ENCODE measurements at regions not wholly inside any gene's neighbourhood (a gene's known extent, or its start where the extent isn't known, plus 50 kb on each side); places are given as distances from the start of the nearest gene placed in this dataset.

DNA sequence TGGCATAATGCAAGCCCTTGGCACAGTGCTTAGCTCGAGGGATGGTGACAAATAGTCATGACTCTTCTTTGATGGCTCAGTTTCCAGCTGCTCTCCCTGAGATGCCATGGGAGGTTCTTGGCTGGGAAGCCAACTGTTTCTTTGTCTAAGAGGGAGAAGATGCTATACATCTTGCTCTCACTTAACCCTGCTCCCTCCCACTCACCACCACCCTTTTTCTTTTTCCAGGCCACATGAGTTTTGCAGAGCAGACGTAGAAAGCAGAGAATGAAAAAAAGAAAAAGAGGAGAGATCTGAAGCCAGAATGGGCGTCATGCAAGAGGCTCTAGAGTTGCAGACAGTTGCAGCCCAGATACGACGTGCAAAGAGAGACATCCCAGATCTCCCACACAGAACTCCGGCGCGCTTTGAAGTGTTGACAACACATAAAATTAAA, 160.5 kb downstream of the FGF18 start:
- DNase-seq (ENCODE audit: insufficient read length, low spot score, missing footprints), result no peak

DNA sequence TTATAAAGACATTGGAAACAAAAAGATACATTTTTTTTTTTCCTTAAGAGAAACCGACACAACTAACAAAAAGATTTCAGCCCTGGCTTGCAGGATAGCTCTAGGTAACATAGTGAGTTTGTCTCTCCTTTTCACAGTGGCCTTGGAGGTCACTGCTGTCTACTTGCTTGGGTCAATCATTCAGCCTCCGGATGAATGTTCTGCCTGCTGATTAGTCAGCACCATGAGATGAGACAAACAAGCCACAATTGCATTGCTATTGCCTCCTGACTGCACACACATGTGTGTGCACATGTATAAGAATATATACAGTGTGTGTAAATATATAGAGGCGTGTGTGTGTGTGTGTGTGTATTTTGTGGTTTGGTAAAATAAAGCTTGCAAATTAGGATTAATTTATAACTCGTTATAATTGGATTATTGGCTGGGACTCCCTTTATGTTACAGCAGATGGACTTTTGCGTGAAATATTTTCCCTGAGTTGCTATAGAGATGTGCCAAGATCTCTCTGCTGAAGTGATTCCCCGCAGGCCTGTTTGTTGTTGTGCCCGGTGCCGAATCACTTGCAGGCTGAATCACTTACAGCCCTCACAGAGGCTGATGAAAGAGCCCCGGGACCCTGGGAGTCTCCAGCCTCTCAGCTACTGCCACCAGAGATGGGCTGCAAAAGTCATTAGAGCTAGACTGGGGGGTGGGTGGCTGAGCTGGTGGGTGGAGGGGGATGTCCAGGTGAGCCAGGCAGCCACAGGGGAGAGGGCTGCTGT, 161.2 kb downstream of the FGF18 start:
- TF ChIP-seq CTCF (IDR thresholded peaks at IDR 0.05; ENCODE audit: extremely low read depth, low read depth, low read length), result no peak
- DNase-seq (ENCODE audit: insufficient read length, low spot score, missing footprints), result no peak

More for the DNA sequence above, 160.5 kb downstream of the FGF18 start:
- Histone ChIP-seq H3K27ac (ENCODE audit: low read depth, low read length) (no peak overlapping the region), H3K9me3 (ENCODE audit: low read depth, low read length) (no peaks in the 10 kb centered on the region), H3K4me2 (ENCODE audit: insufficient read depth, low read length) (no peak overlapping the region), H3K27me3 (ENCODE audit: insufficient read depth, low read length) (peaks cover 8% of the 10 kb centered on the region), H3K4me1 (ENCODE audit: insufficient read depth, low read length) (no peaks in the 10 kb centered on the region), H2AFZ (ENCODE audit: low read length) (no peak overlapping the region), H4K20me1 (ENCODE audit: insufficient read depth, low read length) (no peaks in the 10 kb centered on the region), H3K79me2 (ENCODE audit: insufficient read depth, low read length) (no peaks in the 10 kb centered on the region), H3K4me3 (ENCODE audit: insufficient read depth, low read length) (no peak overlapping the region), H3K36me3 (ENCODE audit: insufficient read depth, low read length) (no peaks in the 10 kb centered on the region)
- TF ChIP-seq CTCF (IDR thresholded peaks at IDR 0.05; ENCODE audit: extremely low read depth, low read depth, low read length), result no peak

GRCh38 chr5:171581781-171582180, 162.3 kb downstream of the FGF18 start:
- H3K4me1 ChIP-seq (ENCODE audit: insufficient read depth, low read length), result no peaks in the 10 kb centered on the region
- no peak overlapping the region for H3K4me2 ChIP-seq (ENCODE audit: insufficient read depth, low read length)
- H4K20me1 ChIP-seq (ENCODE audit: insufficient read depth, low read length), result no peaks in the 10 kb centered on the region
- no peak for TF ChIP-seq CTCF (IDR thresholded peaks at IDR 0.05; ENCODE audit: extremely low read depth, low read depth, low read length)
- DNase-seq (ENCODE audit: insufficient read length, low spot score, missing footprints), result no peak
- H2AFZ ChIP-seq (ENCODE audit: low read length), result no peak overlapping the region
- H3K27me3 ChIP-seq (ENCODE audit: insufficient read depth, low read length), result peaks cover 8% of the 10 kb centered on the region
- H3K9me3 ChIP-seq (ENCODE audit: low read depth, low read length), result no peaks in the 10 kb centered on the region
- H3K36me3 ChIP-seq (ENCODE audit: insufficient read depth, low read length), result no peaks in the 10 kb centered on the region
- no peak overlapping the region for H3K4me3 ChIP-seq (ENCODE audit: insufficient read depth, low read length)
- no peaks in the 10 kb centered on the region for H3K79me2 ChIP-seq (ENCODE audit: insufficient read depth, low read length)
- no peak overlapping the region for H3K27ac ChIP-seq (ENCODE audit: low read depth, low read length)

More for the DNA sequence above, 161.2 kb downstream of the FGF18 start:
- Histone ChIP-seq H3K36me3 (ENCODE audit: insufficient read depth, low read length) (no peaks in the 10 kb centered on the region), H3K4me2 (ENCODE audit: insufficient read depth, low read length) (no peak overlapping the region), H3K27ac (ENCODE audit: low read depth, low read length) (no peak overlapping the region), H3K4me1 (ENCODE audit: insufficient read depth, low read length) (no peaks in the 10 kb centered on the region), H3K79me2 (ENCODE audit: insufficient read depth, low read length) (no peaks in the 10 kb centered on the region), H3K4me3 (ENCODE audit: insufficient read depth, low read length) (no peak overlapping the region), H4K20me1 (ENCODE audit: insufficient read depth, low read length) (no peaks in the 10 kb centered on the region), H2AFZ (ENCODE audit: low read length) (no peak overlapping the region), H3K27me3 (ENCODE audit: insufficient read depth, low read length) (peaks cover 8% of the 10 kb centered on the region), H3K9me3 (ENCODE audit: low read depth, low read length) (no peaks in the 10 kb centered on the region)

GRCh38 chr5:171582849-171583248, 163.4 kb downstream of the FGF18 start:
- Histone ChIP-seq H3K4me1 (ENCODE audit: insufficient read depth, low read length) (no peaks in the 10 kb centered on the region), H3K27me3 (ENCODE audit: insufficient read depth, low read length) (peaks cover 13% of the 10 kb centered on the region), H3K79me2 (ENCODE audit: insufficient read depth, low read length) (no peaks in the 10 kb centered on the region), H3K36me3 (ENCODE audit: insufficient read depth, low read length) (no peaks in the 10 kb centered on the region), H3K9me3 (ENCODE audit: low read depth, low read length) (no peaks in the 10 kb centered on the region), H3K4me2 (ENCODE audit: insufficient read depth, low read length) (no peak overlapping the region), H3K27ac (ENCODE audit: low read depth, low read length) (no peak overlapping the region), H3K4me3 (ENCODE audit: insufficient read depth, low read length) (no peak overlapping the region), H2AFZ (ENCODE audit: low read length) (no peak overlapping the region), H4K20me1 (ENCODE audit: insufficient read depth, low read length) (no peaks in the 10 kb centered on the region)
- no peak for DNase-seq (ENCODE audit: insufficient read length, low spot score, missing footprints)
- no peak for TF ChIP-seq CTCF (IDR thresholded peaks at IDR 0.05; ENCODE audit: extremely low read depth, low read depth, low read length)
